ENCODE measurements at regions not wholly inside any gene's neighbourhood (a gene's known extent, or its start where the extent isn't known, plus 50 kb on each side); places are given as distances from the start of the nearest gene placed in this dataset.

DNA sequence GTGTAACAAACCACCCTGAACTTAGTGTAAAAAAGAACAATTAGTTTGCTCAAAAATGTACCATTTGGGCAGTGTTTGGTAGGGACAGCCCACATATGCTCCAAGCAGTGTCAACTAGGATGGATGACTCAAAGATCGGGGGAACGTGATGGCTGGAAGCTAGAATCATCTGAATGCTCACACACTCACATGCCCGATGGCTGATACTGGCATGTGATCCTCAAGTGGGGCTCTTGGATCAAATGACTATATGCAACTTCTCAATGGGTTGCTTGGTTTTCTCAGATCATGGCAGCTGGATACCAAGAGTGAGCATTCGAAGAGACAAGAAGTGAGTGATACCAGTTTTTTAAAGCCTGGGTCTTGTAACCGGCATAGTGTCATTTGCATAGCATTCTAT lies 335.9 kb upstream of the KCNMB2 start:
- TF ChIP-seq, protein P1, sequence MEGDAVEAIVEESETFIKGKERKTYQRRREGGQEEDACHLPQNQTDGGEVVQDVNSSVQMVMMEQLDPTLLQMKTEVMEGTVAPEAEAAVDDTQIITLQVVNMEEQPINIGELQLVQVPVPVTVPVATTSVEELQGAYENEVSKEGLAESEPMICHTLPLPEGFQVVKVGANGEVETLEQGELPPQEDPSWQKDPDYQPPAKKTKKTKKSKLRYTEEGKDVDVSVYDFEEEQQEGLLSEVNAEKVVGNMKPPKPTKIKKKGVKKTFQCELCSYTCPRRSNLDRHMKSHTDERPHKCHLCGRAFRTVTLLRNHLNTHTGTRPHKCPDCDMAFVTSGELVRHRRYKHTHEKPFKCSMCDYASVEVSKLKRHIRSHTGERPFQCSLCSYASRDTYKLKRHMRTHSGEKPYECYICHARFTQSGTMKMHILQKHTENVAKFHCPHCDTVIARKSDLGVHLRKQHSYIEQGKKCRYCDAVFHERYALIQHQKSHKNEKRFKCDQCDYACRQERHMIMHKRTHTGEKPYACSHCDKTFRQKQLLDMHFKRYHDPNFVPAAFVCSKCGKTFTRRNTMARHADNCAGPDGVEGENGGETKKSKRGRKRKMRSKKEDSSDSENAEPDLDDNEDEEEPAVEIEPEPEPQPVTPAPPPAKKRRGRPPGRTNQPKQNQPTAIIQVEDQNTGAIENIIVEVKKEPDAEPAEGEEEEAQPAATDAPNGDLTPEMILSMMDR (IDR thresholded peaks at IDR 0.05): no peak
- TF ChIP-seq POLR2A (IDR thresholded peaks at IDR 0.05): no peak

Data from thyroid gland (tissue), 4 donors.